B cell (primary cell): ENCODE measurements at regions not wholly inside any gene's neighbourhood (a gene's known extent, or its start where the extent isn't known, plus 50 kb on each side); places are given as distances from the start of the nearest gene placed in this dataset.

Experiments used
- EZH2 ChIP-seq: IDR thresholded peaks from 2 replicates; pipeline ENCODE4 v1.6.1; 2012; ENCODE audit warnings: borderline replicate concordance, low read depth, mild to moderate bottlenecking, moderate library complexity, low read length; ENCODE audit not compliant: insufficient read depth, poor library complexity, severe bottlenecking
- TF ChIP-seq, protein P1 (sequence below): fragments of 200-600 bp; IDR thresholded peaks from one replicate; pipeline ENCODE4 v1.8.0; 2022; ENCODE audit warnings: antibody characterized with exemption, mild to moderate bottlenecking

DNA sequence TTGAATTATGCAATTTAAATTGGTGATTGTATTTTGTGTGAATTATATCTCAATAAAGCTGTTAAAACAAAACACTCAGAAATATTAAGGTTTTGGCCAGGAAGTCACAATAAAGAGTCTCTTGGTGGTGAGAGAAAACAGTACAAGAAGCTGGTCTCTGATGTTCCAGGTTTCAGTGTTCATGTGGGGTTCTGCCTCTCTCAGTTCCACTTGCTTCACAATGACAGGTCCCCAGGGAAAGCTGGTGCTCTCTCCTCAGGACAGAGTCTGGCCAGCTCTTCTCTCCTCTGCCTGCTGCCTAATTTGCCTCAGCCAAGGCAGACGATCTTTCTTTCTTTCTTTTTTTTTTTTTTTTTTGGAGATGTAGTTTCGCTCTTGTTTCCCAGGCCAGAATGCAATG is 342.9 kb upstream of the PLXNA2 start:
- TF ChIP-seq, protein P1, sequence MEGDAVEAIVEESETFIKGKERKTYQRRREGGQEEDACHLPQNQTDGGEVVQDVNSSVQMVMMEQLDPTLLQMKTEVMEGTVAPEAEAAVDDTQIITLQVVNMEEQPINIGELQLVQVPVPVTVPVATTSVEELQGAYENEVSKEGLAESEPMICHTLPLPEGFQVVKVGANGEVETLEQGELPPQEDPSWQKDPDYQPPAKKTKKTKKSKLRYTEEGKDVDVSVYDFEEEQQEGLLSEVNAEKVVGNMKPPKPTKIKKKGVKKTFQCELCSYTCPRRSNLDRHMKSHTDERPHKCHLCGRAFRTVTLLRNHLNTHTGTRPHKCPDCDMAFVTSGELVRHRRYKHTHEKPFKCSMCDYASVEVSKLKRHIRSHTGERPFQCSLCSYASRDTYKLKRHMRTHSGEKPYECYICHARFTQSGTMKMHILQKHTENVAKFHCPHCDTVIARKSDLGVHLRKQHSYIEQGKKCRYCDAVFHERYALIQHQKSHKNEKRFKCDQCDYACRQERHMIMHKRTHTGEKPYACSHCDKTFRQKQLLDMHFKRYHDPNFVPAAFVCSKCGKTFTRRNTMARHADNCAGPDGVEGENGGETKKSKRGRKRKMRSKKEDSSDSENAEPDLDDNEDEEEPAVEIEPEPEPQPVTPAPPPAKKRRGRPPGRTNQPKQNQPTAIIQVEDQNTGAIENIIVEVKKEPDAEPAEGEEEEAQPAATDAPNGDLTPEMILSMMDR = no peak
- no peak for TF ChIP-seq EZH2
